ENCODE measurements at regions not wholly inside any gene's neighbourhood (a gene's known extent, or its start where the extent isn't known, plus 50 kb on each side); places are given as distances from the start of the nearest gene placed in this dataset.

DNA sequence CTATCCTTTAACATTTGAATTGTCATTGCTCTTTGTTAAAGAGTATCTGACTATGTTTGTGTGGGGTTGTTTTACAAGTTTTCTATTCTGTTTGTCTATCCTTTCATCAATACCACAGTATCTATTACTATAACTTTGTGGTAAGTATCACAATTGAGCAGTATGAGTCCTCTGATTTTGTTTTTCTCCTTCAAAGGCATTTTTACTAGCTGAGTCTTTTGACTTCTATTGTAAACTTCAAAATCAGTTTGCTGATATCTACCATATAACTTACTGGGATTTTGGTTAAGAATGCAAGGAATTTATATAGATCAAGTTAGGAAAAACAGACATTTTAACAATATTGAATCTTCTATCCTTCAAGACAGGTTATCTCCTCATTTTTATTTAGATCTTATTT, 789.8 kb upstream of the PTPRD start:
- TF ChIP-seq POLR2AphosphoS2 (conservative IDR thresholded peaks at IDR 0.05; ENCODE audit: low read length): no peak
- no peak for TF ChIP-seq MAFK (IDR thresholded peaks at IDR 0.05; ENCODE audit: partially characterized antibody)
- TF ChIP-seq ESRRA (IDR thresholded peaks at IDR 0.05; ENCODE audit: borderline replicate concordance, low read length): no peak
- no peak for TF ChIP-seq CTCF (IDR thresholded peaks at IDR 0.05)
- no peak for TF ChIP-seq BHLHE40 (IDR thresholded peaks at IDR 0.05; ENCODE audit: low read depth, low read length)
- TF ChIP-seq, protein P1, sequence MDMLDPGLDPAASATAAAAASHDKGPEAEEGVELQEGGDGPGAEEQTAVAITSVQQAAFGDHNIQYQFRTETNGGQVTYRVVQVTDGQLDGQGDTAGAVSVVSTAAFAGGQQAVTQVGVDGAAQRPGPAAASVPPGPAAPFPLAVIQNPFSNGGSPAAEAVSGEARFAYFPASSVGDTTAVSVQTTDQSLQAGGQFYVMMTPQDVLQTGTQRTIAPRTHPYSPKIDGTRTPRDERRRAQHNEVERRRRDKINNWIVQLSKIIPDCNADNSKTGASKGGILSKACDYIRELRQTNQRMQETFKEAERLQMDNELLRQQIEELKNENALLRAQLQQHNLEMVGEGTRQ (IDR thresholded peaks at IDR 0.05): no peak
- no peak for TF ChIP-seq JUNB (IDR thresholded peaks at IDR 0.05)
- no peak for TF ChIP-seq HDAC2 (IDR thresholded peaks at IDR 0.05)
- TF ChIP-seq REST (IDR thresholded peaks at IDR 0.05): no peak
- no peak for TF ChIP-seq POLR2A (IDR thresholded peaks at IDR 0.05; ENCODE audit: low read length)
- TF ChIP-seq ZSCAN20 (CRISPR knock-in tag; IDR thresholded peaks at IDR 0.05): no peak
- TF ChIP-seq, protein P2, sequence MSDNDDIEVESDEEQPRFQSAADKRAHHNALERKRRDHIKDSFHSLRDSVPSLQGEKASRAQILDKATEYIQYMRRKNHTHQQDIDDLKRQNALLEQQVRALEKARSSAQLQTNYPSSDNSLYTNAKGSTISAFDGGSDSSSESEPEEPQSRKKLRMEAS (IDR thresholded peaks at IDR 0.05): no peak

Data from A549 (cell line).